ENCODE measurements at regions not wholly inside any gene's neighbourhood (a gene's known extent, or its start where the extent isn't known, plus 50 kb on each side); places are given as distances from the start of the nearest gene placed in this dataset.

GRCh38 chr3:168828536-168828935 lies 732.8 kb upstream of the GOLIM4 start:
- no peaks in the 10 kb centered on the region for H3K4me1 ChIP-seq (ENCODE audit: control insufficient read depth, extremely low read depth, insufficient read depth, low read length)
- no peaks in the 10 kb centered on the region for H3K9me1 ChIP-seq (ENCODE audit: control insufficient read depth, extremely low read depth, insufficient read depth, low read length)
- no peak overlapping the region for H3K27ac ChIP-seq (ENCODE audit: control insufficient read depth, insufficient read depth, low read length)
- dilution Hi-C loops (cut with MboI; ENCODE audit: extremely low pct_ligation_motif_present, low sequenced_read_pairs) = no loop called here
- DNase-seq (ENCODE audit: low read depth, low spot score) = no peak
- H3K36me3 ChIP-seq (ENCODE audit: control insufficient read depth in 2 of 2, extremely low read depth in 1 of 2, insufficient read depth in 2 of 2, low read length in 2 of 2) = no peaks in the 10 kb centered on the region
- no peaks in the 10 kb centered on the region for H3K79me2 ChIP-seq (ENCODE audit: control insufficient read depth, insufficient read depth, low read length)
- H3K27me3 ChIP-seq (ENCODE audit: control insufficient read depth, extremely low read depth, insufficient read depth, low read length) = no peaks in the 10 kb centered on the region
- H3K4me3 ChIP-seq (ENCODE audit: control insufficient read depth in 2 of 3, extremely low read depth in 1 of 3, insufficient read depth in 2 of 3, low read depth in 1 of 3, low read length in 3 of 3) = no peak overlapping the region
- H3K4me2 ChIP-seq (ENCODE audit: control insufficient read depth, extremely low read depth, insufficient read depth, low read depth, low read length) = no peak overlapping the region
- H3K9ac ChIP-seq (ENCODE audit: control insufficient read depth, extremely low read depth, insufficient read depth, low read length) = no peak overlapping the region
- TF ChIP-seq CTCF (optimal IDR thresholded peaks at IDR 0.05 in 1 of 3, IDR thresholded peaks at IDR 0.05 in 1 of 3, conservative IDR thresholded peaks at IDR 0.05 in 1 of 3; ENCODE audit: extremely low read depth in 1 of 3, insufficient read depth in 2 of 3, low read length in 3 of 3) = no peak
- no peak for TF ChIP-seq EZH2 (IDR thresholded peaks at IDR 0.05; ENCODE audit: low read length)
- H2AFZ ChIP-seq (ENCODE audit: control insufficient read depth, low read length) = no peak overlapping the region
- no peaks in the 10 kb centered on the region for H3K9me3 ChIP-seq (ENCODE audit: control insufficient read depth, low read depth, low read length)
- no peak for FAIRE-seq
- no peaks in the 10 kb centered on the region for H4K20me1 ChIP-seq (ENCODE audit: control insufficient read depth, extremely low read depth, insufficient read depth, low read length)

- H3K27me3 ChIP-seq (ENCODE audit: control insufficient read depth, extremely low read depth, insufficient read depth, low read length) = no peaks in the 10 kb centered on the region
- H3K36me3 ChIP-seq (ENCODE audit: control insufficient read depth in 2 of 2, extremely low read depth in 1 of 2, insufficient read depth in 2 of 2, low read length in 2 of 2) = no peaks in the 10 kb centered on the region
- no peak overlapping the region for H3K4me3 ChIP-seq (ENCODE audit: control insufficient read depth in 2 of 3, extremely low read depth in 1 of 3, insufficient read depth in 2 of 3, low read depth in 1 of 3, low read length in 3 of 3)
- FAIRE-seq (no peak), DNase-seq (ENCODE audit: low read depth, low spot score) (no peak)
- no peaks in the 10 kb centered on the region for H4K20me1 ChIP-seq (ENCODE audit: control insufficient read depth, extremely low read depth, insufficient read depth, low read length)
- no peak overlapping the region for H3K9ac ChIP-seq (ENCODE audit: control insufficient read depth, extremely low read depth, insufficient read depth, low read length)
- no peaks in the 10 kb centered on the region for H3K4me1 ChIP-seq (ENCODE audit: control insufficient read depth, extremely low read depth, insufficient read depth, low read length)
- no peak overlapping the region for H2AFZ ChIP-seq (ENCODE audit: control insufficient read depth, low read length)
- TF ChIP-seq CTCF (optimal IDR thresholded peaks at IDR 0.05 in 1 of 3, IDR thresholded peaks at IDR 0.05 in 1 of 3, conservative IDR thresholded peaks at IDR 0.05 in 1 of 3; ENCODE audit: extremely low read depth in 1 of 3, insufficient read depth in 2 of 3, low read length in 3 of 3) (no peak), EZH2 (IDR thresholded peaks at IDR 0.05; ENCODE audit: low read length) (no peak)
- H3K4me2 ChIP-seq (ENCODE audit: control insufficient read depth, extremely low read depth, insufficient read depth, low read depth, low read length) = no peak overlapping the region
- dilution Hi-C loops (cut with MboI; ENCODE audit: extremely low pct_ligation_motif_present, low sequenced_read_pairs) = no loop called here
- no peaks in the 10 kb centered on the region for H3K9me1 ChIP-seq (ENCODE audit: control insufficient read depth, extremely low read depth, insufficient read depth, low read length)
- H3K9me3 ChIP-seq (ENCODE audit: control insufficient read depth, low read depth, low read length) = no peaks in the 10 kb centered on the region
- no peaks in the 10 kb centered on the region for H3K79me2 ChIP-seq (ENCODE audit: control insufficient read depth, insufficient read depth, low read length)
- no peak overlapping the region for H3K27ac ChIP-seq (ENCODE audit: control insufficient read depth, insufficient read depth, low read length)
Observed at GRCh38 chr3:168828014-168828413, 732.3 kb upstream of the GOLIM4 start.

All from keratinocyte (primary cell).